Body of pancreas (tissue), 4 donors: ENCODE measurements at regions not wholly inside any gene's neighbourhood (a gene's known extent, or its start where the extent isn't known, plus 50 kb on each side); places are given as distances from the start of the nearest gene placed in this dataset. TPM values are rescaled to one million over a fixed set of nuclear protein-coding genes. Genes with fewer than 3 reads are reported as not detected.

ENCODE experiments used
- ATAC-seq: fragments of 150-250 bp; one replicate; pipeline ENCODE4 v1.9.1; 2016
- DNase-seq, 4 donors: peaks; one replicate each; pipeline ENCODE4 v3.0.0-alpha.2; 2019
- H3K27ac ChIP-seq, 4 donors: fragments of 200-600 bp; sonication (generic); 1 replicate in 3 of 4; 2 replicates in 1 of 4; pipeline versions ENCODE4 v1.5.1 to v1.6.1; 2016 to 2019; ENCODE audit warnings: mild to moderate bottlenecking in 1 of 4, mixed read lengths in 1 of 4, moderate library complexity in 1 of 4
- H3K27me3 ChIP-seq, 2 donors: fragments of 200-600 bp; sonication (generic); one replicate each; pipeline ENCODE4 v1.6.0; 2016; ENCODE audit warnings: mild to moderate bottlenecking in 1 of 2
- H3K36me3 ChIP-seq, 2 donors: fragments of 200-600 bp; sonication (generic); replicated peaks in 1 of 2; 2 replicates each; pipeline ENCODE4 v1.5.1; 2016; ENCODE audit warnings: low read depth in 2 of 2; ENCODE audit not compliant: insufficient read depth in 1 of 2
- H3K4me1 ChIP-seq: fragments of 200-600 bp; sonication (generic); one replicate; pipeline ENCODE4 v1.6.0; 2016
- H3K4me3 ChIP-seq, 2 donors: fragments of 200-600 bp; sonication (generic); 1 replicate in 1 of 2; 2 replicates in 1 of 2; pipeline ENCODE4 v1.5.1; 2016 to 2019
- H3K9me3 ChIP-seq, 3 donors: fragments of 200-600 bp; sonication (generic); 1 replicate in 2 of 3; 2 replicates in 1 of 3; pipeline ENCODE4 v1.5.1; 2016
- CTCF ChIP-seq, 7 experiments: fragments of 450-650 bp in 4 of 7; fragments of 200-600 bp in 3 of 7; sonication (generic) in 3 of 7; IDR thresholded peaks; one replicate each; pipeline ENCODE4 v1.5.1; 2016 to 2019; ENCODE audit warnings: antibody characterized with exemption in 7 of 7
- POLR2A ChIP-seq, 3 donors: fragments of 450-650 bp; IDR thresholded peaks; one replicate each; pipeline ENCODE4 v1.6.1; 2016; ENCODE audit warnings: antibody characterized with exemption in 3 of 3, mild to moderate bottlenecking in 2 of 3
- WGBS, 2 donors: methylation state at CpG; one replicate each; pipeline ENCODE4 v1.1.5; 2017; 5-methylcytosine and 5-hydroxymethylcytosine counted together
- intact Hi-C: fragments of 100-400 bp; cut with DNase I; formaldehyde crosslinking; loops from one replicate; pipeline ENCODE4 v1.15.1; 2023
- microRNA-seq, 2 donors: library from miRNA; unstranded; fragments of <30 nt; microRNA quantifications; one replicate each; pipeline ENCODE4, GENCODE V29; 2016; ENCODE audit warnings: borderline number of aligned reads in 2 of 2, borderline replicate concordance in 2 of 2
- small RNA-seq: library from RNA; depleted of rRNA; stranded (forward); fragments of <200 nt; gene quantifications from one replicate; pipeline ENCODE3, GENCODE V24; 2016

GRCh38 chr5:7331131-7331530, 64.8 kb upstream of the ADCY2 start:
- no peaks in the 10 kb centered on the region for H3K27me3 ChIP-seq
- no peak overlapping the region for H3K4me3 ChIP-seq
- H3K27ac ChIP-seq, result no peak overlapping the region
- no peak for ATAC-seq
- no peak for TF ChIP-seq POLR2A (IDR thresholded peaks at IDR 0.05)
- TF ChIP-seq CTCF (IDR thresholded peaks at IDR 0.05), result no peak
- peaks cover 0 to 7% (median 0%) of the 10 kb centered on the region in 3 donors for H3K9me3 ChIP-seq
- DNase-seq, result no peak
- no peaks in the 10 kb centered on the region for H3K4me1 ChIP-seq
- 58 to 67% methylated on average over 4 to 7 of the region's 7 CpGs for WGBS, 2 donors
- intact Hi-C loops, result no loop called here
- H3K36me3 ChIP-seq, result no peaks in the 10 kb centered on the region

Small RNA genes in the stretch of these regions (microRNA-seq; reads per million reads assigned to microRNA genes)
- gene MIR4278, result 0 reads per million in 2 donors

Small RNA genes in the stretch of these regions (small RNA-seq; reads per million reads assigned to genes)
- not detected for gene RF00017
- gene RNA5SP176, result not detected
